GM19099 (cell line): ENCODE measurements at regions not wholly inside any gene's neighbourhood (a gene's known extent, or its start where the extent isn't known, plus 50 kb on each side); places are given as distances from the start of the nearest gene placed in this dataset.

Source experiments
- POLR2A ChIP-seq: IDR thresholded peaks from 3 replicates; pipeline ENCODE4 v1.6.1; 2011; ENCODE audit warnings: low read depth; ENCODE audit not compliant: insufficient read length; ENCODE audit errors: extremely low read depth

DNA sequence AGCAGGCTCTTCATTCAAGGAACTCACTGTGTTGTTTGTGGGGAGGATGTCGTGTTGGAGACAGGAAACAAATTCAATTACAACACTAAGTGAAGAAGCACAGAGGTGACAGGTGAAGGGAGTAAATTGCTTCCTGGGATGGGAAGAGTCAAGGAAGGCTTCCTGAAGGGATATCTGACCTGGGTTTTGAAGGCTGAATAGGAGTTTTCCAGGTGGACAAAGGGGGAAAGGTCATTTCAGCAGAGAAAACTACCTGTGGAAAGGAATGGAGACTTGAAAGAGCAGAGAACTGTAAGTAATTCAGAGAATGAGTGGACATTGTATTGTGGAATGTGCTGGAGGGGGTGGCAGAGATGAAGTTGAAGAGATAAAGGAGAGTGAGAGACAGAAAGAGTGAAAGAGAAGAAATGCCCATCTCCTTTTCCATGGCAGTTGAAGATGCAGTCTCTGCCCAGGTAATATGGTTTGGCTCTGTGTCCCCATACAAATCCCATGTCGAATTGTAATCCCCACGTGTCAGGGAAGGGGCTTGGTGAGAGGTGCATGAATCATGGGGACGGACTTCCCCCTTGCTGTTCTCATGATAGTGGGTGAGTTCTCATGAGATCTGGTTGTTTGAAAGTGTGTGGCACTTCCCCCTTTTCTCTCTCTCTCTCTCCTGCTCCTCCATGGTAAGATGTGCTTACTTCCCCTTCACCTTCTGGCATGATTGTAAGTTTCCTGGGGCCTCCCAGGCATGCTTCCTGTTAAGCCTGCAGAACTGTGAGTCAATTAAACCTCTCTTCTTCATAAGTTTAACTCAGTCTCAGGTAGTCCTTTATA lies 205.7 kb upstream of the BCOR start:
- TF ChIP-seq POLR2A: no peak

GRCh38 chrX:40300286-40300890 lies 202.6 kb upstream of the BCOR start:
- no peak for TF ChIP-seq POLR2A

GRCh38 chrX:40299641-40300046 lies 201.9 kb upstream of the BCOR start:
- TF ChIP-seq POLR2A: no peak

DNA sequence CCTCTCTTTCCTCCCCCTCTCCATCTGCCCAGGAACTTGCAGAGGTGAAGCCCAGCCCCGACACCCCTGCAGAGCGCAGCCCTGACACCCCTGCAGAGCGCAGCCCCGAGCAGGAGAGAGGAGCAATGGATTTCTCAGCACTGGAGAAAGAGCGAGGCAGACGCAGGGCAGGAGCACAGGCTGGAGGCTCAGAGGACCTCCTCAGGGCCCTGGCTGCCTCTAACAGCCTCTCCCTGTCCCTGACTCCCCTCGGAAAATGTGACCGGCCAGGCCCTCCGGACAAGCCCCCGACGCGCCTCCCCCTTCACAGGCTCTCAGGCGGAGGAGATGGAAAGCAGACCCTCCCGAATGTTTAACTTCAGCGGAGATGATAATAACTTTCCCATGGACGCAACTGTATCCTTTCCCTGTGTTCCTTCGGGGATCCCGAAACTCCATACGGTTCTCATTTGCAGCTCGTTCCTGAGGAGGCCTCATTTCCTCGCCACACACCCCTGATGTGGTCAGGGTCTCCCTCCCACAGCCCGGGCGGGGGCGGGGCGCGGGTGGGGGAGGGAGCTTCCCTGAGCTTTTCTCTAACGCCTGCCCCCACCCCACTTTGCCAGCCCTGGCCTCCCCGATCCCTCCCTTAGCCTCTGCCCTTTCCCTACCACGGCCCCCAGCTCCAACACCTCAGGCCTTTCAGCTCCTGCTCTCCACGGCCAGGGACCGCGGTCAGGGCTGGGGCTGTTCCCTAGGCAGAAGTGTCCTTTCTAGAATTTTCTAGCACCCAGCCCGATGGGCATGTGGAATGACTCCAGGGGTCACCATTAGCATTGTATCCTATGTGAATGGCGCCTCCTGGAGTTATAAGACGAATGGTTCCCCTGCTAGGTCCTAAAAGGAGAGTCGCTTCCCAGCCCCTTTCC lies 201.1 kb upstream of the BCOR start:
- TF ChIP-seq POLR2A: no peak

GRCh38 chrX:40298069-40298468 lies 200.3 kb upstream of the BCOR start:
- TF ChIP-seq POLR2A: no peak

DNA sequence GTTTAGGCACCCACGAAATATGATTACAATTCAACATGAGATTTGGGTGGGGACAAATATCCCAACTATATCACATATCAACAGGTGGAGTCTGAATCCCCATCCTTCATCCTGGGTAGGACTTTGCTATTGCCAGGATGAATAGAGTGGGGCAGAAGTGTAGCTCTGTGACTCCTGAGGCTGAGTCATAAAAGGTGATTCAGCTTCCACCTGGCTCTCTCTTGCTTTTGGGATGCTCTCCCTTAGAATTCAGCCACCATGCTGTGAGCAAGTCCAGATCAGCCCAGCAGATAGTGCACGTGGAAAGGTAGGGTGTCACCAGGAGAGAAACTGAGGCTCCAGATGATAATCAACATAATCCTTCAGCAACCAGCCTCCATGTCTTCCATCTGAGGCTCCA lies 193.8 kb upstream of the BCOR start:
- TF ChIP-seq POLR2A: no peak

DNA sequence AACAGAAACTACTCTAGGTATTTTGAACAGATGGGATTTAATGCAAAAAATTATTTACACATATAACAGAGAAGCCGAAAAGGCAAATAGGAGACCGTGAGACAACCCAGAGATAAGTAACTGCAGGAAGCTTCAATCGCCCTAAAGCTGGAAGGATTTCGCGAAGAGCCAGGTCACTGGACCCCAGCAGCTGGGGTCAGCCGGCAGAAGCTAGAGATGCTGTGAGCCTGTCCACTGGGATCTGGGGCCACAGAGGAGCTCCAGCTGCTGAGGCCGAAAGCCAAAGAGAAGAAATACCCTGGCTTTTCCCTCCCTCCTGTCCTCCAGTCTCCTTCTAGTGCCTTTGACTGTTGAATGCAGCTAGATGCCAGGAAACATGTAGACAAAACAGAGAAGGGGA lies 192.8 kb upstream of the BCOR start:
- no peak for TF ChIP-seq POLR2A

- no peak for TF ChIP-seq POLR2A
Observed at GRCh38 chrX:40285876-40286275, 188.1 kb upstream of the BCOR start.

DNA sequence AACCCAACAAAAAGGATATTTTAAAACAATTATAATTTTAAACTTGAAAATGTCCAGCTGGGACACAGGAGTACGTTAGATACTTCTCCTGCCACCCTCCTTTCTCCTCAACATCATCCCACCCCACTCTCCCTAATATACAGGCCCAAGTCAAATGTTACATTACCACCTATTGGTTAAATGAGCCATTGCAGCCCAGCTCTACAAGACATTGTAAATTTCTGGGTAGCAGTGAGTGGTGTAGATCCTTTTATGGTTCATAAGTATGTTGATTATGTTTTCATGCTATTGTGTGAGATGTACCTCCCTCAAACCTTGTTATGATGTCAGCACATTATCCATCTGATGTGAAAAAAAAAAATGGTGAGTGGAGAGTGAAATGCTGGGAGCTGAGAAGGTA lies 187.1 kb upstream of the BCOR start:
- TF ChIP-seq POLR2A: no peak

DNA sequence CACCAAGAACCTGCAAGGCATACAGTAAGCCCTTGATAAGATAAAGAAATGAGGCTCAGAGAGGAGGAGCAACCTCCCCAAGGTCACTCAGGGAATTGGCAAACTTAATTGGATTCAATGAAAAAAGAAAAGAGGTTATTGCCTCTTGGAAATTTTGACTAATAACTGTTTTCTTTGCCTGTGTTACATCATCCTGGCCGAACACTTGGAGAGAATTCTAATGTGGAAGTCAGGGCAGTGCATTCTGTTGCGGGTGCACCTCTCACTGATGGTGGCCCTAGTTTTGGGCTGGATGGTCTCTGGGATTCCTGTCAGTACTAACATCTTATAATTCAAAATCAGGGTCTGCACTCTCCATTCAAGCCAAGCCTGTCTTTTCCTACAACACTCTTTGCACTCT lies 186.2 kb upstream of the BCOR start:
- no peak for TF ChIP-seq POLR2A

DNA sequence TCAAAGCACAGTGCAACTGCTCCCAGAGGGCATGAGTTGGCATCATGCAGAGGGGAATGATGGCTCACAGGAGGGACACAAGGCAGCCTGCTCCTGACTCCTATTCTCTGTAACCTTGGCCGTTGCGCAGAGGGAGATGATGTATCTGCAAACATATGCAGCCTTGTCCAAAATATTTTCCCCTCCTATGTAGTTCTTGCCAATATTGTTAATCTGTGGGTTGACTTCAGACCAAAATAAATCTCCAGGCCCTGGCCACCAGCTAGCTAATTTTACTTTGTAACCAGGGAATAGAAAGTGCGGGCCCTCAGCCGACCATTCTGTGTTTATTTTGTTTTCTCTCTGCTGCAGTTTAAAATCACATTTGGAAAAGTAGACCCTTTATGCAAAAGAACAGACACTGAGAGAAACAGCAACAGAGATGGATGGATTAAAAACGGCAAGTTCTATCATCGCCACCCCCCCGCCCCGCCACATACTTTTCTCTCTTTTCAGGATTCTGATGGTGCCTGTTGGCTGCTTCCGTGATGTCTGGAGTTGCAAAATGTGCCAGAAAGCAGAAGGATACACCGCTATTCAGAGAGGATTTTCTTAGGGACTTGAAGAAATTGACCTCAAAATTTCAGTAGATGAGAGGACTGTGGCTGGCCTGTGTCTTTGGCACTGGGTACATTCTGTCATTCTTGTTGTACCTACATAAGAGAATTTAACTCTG lies 185.3 kb upstream of the BCOR start:
- TF ChIP-seq POLR2A: no peak

DNA sequence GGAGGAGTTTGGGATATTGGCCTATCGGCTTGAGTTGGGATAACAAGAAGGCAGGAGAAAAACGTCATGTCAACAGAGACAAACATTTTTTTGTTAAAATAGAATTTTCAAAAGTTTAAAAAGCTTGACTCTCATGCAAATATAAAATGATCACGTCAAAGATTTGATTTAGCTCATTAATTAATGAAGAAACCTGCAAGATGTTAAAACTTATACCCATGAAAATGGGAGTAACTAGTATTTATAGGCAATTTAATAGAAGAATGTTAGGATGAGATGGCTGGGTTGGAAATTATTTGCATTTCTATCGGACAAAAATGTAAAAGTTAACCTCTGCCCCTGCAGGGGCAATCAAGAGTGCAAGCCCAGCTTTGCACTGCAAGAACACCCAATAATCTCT lies 184.6 kb upstream of the BCOR start:
- no peak for TF ChIP-seq POLR2A

- no peak for TF ChIP-seq POLR2A
Observed at GRCh38 chrX:40281336-40282005, 183.7 kb upstream of the BCOR start.

- no peak for TF ChIP-seq POLR2A
Observed at GRCh38 chrX:40279762-40280161, 182.0 kb upstream of the BCOR start.
